ENCODE measurements at regions not wholly inside any gene's neighbourhood (a gene's known extent, or its start where the extent isn't known, plus 50 kb on each side); places are given as distances from the start of the nearest gene placed in this dataset.

DNA sequence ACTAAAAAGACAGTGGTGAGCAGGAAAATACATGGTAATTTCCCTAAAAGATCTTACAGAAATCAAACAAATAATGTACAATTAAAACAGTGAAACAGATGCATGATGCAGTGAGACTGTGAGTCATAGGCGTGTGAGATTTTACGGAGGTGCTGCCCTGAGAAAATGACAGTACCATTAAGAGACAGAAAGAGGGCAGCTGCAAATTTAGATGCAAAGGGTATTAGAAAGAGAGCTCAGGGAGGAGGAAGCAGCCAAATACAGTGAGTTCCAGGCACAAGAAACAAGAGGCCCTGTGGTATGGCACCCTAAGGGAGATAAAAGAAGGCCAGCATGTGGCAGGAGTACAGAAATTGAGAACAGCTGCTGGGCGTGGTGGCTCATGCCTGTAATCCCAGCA, 88.5 kb upstream of the FIBIN start:
- TF ChIP-seq POLR2A (IDR thresholded peaks at IDR 0.05), result no peak
- TF ChIP-seq, protein P1, sequence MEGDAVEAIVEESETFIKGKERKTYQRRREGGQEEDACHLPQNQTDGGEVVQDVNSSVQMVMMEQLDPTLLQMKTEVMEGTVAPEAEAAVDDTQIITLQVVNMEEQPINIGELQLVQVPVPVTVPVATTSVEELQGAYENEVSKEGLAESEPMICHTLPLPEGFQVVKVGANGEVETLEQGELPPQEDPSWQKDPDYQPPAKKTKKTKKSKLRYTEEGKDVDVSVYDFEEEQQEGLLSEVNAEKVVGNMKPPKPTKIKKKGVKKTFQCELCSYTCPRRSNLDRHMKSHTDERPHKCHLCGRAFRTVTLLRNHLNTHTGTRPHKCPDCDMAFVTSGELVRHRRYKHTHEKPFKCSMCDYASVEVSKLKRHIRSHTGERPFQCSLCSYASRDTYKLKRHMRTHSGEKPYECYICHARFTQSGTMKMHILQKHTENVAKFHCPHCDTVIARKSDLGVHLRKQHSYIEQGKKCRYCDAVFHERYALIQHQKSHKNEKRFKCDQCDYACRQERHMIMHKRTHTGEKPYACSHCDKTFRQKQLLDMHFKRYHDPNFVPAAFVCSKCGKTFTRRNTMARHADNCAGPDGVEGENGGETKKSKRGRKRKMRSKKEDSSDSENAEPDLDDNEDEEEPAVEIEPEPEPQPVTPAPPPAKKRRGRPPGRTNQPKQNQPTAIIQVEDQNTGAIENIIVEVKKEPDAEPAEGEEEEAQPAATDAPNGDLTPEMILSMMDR (IDR thresholded peaks at IDR 0.05), result no peak
